Adrenal gland (tissue), 5 donors: ENCODE measurements at regions not wholly inside any gene's neighbourhood (a gene's known extent, or its start where the extent isn't known, plus 50 kb on each side); places are given as distances from the start of the nearest gene placed in this dataset.

Experiments used
- CTCF ChIP-seq, 6 experiments: fragments of 450-650 bp in 4 of 6; fragments of 200-600 bp in 2 of 6; sonication (generic) in 1 of 6; IDR thresholded peaks; 1 replicate in 5 of 6; 2 replicates in 1 of 6; pipeline versions ENCODE4 v1.5.1 to v1.8.0; 2016 to 2021; ENCODE audit warnings: antibody characterized with exemption in 6 of 6, mild to moderate bottlenecking in 2 of 6, moderate library complexity in 1 of 6
- POLR2A ChIP-seq, 2 donors: fragments of 450-650 bp; IDR thresholded peaks; one replicate each; pipeline ENCODE4 v1.6.1; 2017; ENCODE audit warnings: antibody characterized with exemption in 2 of 2, mild to moderate bottlenecking in 2 of 2, moderate library complexity in 1 of 2
- donor health status: DM: no; HTN: no; CAD: no.

- TF ChIP-seq CTCF (IDR thresholded peaks at IDR 0.05) (no peak), POLR2A (IDR thresholded peaks at IDR 0.05) (no peak)
Measured at GRCh38 chr12:69069479-69069878, 136.5 kb upstream of the CPM start.
